ENCODE measurements at regions not wholly inside any gene's neighbourhood (a gene's known extent, or its start where the extent isn't known, plus 50 kb on each side); places are given as distances from the start of the nearest gene placed in this dataset.

- H3K4me3 Mint-ChIP-seq (ENCODE audit: unreplicated experiment): no peak overlapping the region
- H3K27ac Mint-ChIP-seq (ENCODE audit: unreplicated experiment): no peak overlapping the region
- Histone ChIP-seq H3K79me2 (ENCODE audit: insufficient read depth, low read length) (no peaks in the 10 kb centered on the region), H3K27me3 (ENCODE audit: insufficient read depth, low read length) (no peaks in the 10 kb centered on the region), H3K4me2 (ENCODE audit: low read length) (no peak overlapping the region), H3K4me1 (ENCODE audit: insufficient read depth, low read length) (no peaks in the 10 kb centered on the region), H3K27ac (ENCODE audit: low read depth, low read length) (no peak overlapping the region), H2AFZ (ENCODE audit: low read depth, low read length) (no peak overlapping the region), H3K36me3 (ENCODE audit: insufficient read depth, low read length) (no peaks in the 10 kb centered on the region), H3K4me3 (ENCODE audit: insufficient read depth, low read depth, low read length) (no peak overlapping the region), H4K20me1 (ENCODE audit: insufficient read depth, low read length) (no peaks in the 10 kb centered on the region), H3K9ac (ENCODE audit: low read length) (no peak overlapping the region), H3K9me3 (ENCODE audit: insufficient read depth, low read depth, low read length) (peaks cover 3% of the 10 kb centered on the region)
- H3K9me3 Mint-ChIP-seq (ENCODE audit: unreplicated experiment): peaks cover 5% of the 10 kb centered on the region
- no peaks in the 10 kb centered on the region for H3K27me3 Mint-ChIP-seq (ENCODE audit: low read depth, unreplicated experiment)
- DNase-seq (ENCODE audit: low read depth) (no peak), FAIRE-seq (no peak)
- no peaks in the 10 kb centered on the region for H3K4me1 Mint-ChIP-seq (ENCODE audit: low read depth, unreplicated experiment)
- TF ChIP-seq, protein P1, sequence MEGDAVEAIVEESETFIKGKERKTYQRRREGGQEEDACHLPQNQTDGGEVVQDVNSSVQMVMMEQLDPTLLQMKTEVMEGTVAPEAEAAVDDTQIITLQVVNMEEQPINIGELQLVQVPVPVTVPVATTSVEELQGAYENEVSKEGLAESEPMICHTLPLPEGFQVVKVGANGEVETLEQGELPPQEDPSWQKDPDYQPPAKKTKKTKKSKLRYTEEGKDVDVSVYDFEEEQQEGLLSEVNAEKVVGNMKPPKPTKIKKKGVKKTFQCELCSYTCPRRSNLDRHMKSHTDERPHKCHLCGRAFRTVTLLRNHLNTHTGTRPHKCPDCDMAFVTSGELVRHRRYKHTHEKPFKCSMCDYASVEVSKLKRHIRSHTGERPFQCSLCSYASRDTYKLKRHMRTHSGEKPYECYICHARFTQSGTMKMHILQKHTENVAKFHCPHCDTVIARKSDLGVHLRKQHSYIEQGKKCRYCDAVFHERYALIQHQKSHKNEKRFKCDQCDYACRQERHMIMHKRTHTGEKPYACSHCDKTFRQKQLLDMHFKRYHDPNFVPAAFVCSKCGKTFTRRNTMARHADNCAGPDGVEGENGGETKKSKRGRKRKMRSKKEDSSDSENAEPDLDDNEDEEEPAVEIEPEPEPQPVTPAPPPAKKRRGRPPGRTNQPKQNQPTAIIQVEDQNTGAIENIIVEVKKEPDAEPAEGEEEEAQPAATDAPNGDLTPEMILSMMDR (IDR thresholded peaks at IDR 0.05; ENCODE audit: insufficient read depth, low read depth, low read length): no peak
- no peak for TF ChIP-seq EZH2 (IDR thresholded peaks at IDR 0.05; ENCODE audit: insufficient read depth, low read length)
- H3K36me3 Mint-ChIP-seq (ENCODE audit: low read depth, unreplicated experiment): no peaks in the 10 kb centered on the region
Measured at GRCh38 chr10:121049489-121049888, 198.3 kb downstream of the WDR11 start.

DNA sequence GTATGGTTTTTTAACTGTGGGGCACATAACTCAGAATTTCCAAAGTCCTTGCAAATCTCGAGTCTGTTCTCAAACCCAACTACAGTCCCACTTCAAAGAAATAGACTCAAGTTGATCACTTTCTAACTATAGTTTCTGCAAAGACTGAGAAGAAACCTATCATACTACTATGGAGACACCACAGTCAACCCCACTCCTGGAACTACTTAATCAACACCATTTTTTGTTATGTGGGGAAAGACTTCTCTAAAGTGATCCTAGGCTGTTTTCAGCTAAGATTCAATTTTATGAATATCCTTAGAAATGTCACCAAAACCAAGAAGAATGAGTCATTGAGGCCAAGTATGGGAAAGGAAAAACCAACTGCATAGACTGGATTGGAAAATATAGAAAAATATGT is 198.8 kb downstream of the WDR11 start:
- Histone ChIP-seq H3K9ac (ENCODE audit: low read length) (no peak overlapping the region), H3K4me1 (ENCODE audit: insufficient read depth, low read length) (no peaks in the 10 kb centered on the region), H3K79me2 (ENCODE audit: insufficient read depth, low read length) (no peaks in the 10 kb centered on the region), H3K4me3 (ENCODE audit: insufficient read depth, low read depth, low read length) (no peak overlapping the region), H3K36me3 (ENCODE audit: insufficient read depth, low read length) (no peaks in the 10 kb centered on the region), H3K27ac (ENCODE audit: low read depth, low read length) (no peak overlapping the region), H2AFZ (ENCODE audit: low read depth, low read length) (no peak overlapping the region), H3K9me3 (ENCODE audit: insufficient read depth, low read depth, low read length) (peaks cover 3% of the 10 kb centered on the region), H3K27me3 (ENCODE audit: insufficient read depth, low read length) (no peaks in the 10 kb centered on the region), H3K4me2 (ENCODE audit: low read length) (no peak overlapping the region), H4K20me1 (ENCODE audit: insufficient read depth, low read length) (no peaks in the 10 kb centered on the region)
- DNase-seq (ENCODE audit: low read depth) (no peak), FAIRE-seq (no peak)
- Mint-ChIP-seq H3K27ac (ENCODE audit: unreplicated experiment) (no peak overlapping the region), H3K36me3 (ENCODE audit: low read depth, unreplicated experiment) (no peaks in the 10 kb centered on the region), H3K4me1 (ENCODE audit: low read depth, unreplicated experiment) (no peaks in the 10 kb centered on the region), H3K4me3 (ENCODE audit: unreplicated experiment) (no peak overlapping the region), H3K9me3 (ENCODE audit: unreplicated experiment) (peaks cover 5% of the 10 kb centered on the region), H3K27me3 (ENCODE audit: low read depth, unreplicated experiment) (no peaks in the 10 kb centered on the region)
- TF ChIP-seq, protein P1 (IDR thresholded peaks at IDR 0.05; ENCODE audit: insufficient read depth, low read depth, low read length): no peak
- TF ChIP-seq EZH2 (IDR thresholded peaks at IDR 0.05; ENCODE audit: insufficient read depth, low read length): no peak

DNA sequence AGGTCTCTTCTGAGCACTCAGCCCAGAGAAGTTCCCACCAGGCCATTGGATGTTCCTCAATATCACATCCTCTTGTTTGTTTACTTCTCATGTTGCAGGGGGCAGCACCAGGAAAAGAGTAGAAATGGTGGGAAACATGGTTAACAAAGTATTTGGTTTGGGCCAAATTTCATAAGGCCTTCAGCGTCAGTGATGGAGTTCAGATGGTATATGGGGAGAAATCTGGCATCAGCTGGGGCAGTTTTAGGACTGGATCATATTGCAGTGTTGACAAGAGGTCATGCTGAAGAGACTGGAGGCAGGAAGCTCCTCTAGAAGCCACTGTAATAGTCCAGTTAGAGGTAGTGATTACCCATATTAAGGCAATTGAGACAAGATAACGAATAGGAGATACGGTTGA is 200.0 kb downstream of the WDR11 start:
- peaks cover 3% of the 10 kb centered on the region for H3K9me3 ChIP-seq (ENCODE audit: insufficient read depth, low read depth, low read length)
- no peak for TF ChIP-seq EZH2 (IDR thresholded peaks at IDR 0.05; ENCODE audit: insufficient read depth, low read length)
- H3K4me1 ChIP-seq (ENCODE audit: insufficient read depth, low read length): no peaks in the 10 kb centered on the region
- no peak overlapping the region for H3K4me3 Mint-ChIP-seq (ENCODE audit: unreplicated experiment)
- H3K27me3 Mint-ChIP-seq (ENCODE audit: low read depth, unreplicated experiment): no peaks in the 10 kb centered on the region
- FAIRE-seq (no peak), DNase-seq (ENCODE audit: low read depth) (no peak)
- H3K79me2 ChIP-seq (ENCODE audit: insufficient read depth, low read length): no peaks in the 10 kb centered on the region
- H3K4me3 ChIP-seq (ENCODE audit: insufficient read depth, low read depth, low read length): no peak overlapping the region
- no peaks in the 10 kb centered on the region for H3K36me3 ChIP-seq (ENCODE audit: insufficient read depth, low read length)
- no peak overlapping the region for H2AFZ ChIP-seq (ENCODE audit: low read depth, low read length)
- H3K27ac Mint-ChIP-seq (ENCODE audit: unreplicated experiment): no peak overlapping the region
- no peak overlapping the region for H3K9ac ChIP-seq (ENCODE audit: low read length)
- peaks cover 5% of the 10 kb centered on the region for H3K9me3 Mint-ChIP-seq (ENCODE audit: unreplicated experiment)
- H3K36me3 Mint-ChIP-seq (ENCODE audit: low read depth, unreplicated experiment): no peaks in the 10 kb centered on the region
- no peak overlapping the region for H3K4me2 ChIP-seq (ENCODE audit: low read length)
- no peaks in the 10 kb centered on the region for H4K20me1 ChIP-seq (ENCODE audit: insufficient read depth, low read length)
- no peaks in the 10 kb centered on the region for H3K27me3 ChIP-seq (ENCODE audit: insufficient read depth, low read length)
- H3K4me1 Mint-ChIP-seq (ENCODE audit: low read depth, unreplicated experiment): peaks cover 6% of the 10 kb centered on the region
- no peak overlapping the region for H3K27ac ChIP-seq (ENCODE audit: low read depth, low read length)

Data from astrocyte (in vitro differentiated cells and primary cell).